ENCODE measurements at regions not wholly inside any gene's neighbourhood (a gene's known extent, or its start where the extent isn't known, plus 50 kb on each side); places are given as distances from the start of the nearest gene placed in this dataset.

DNA sequence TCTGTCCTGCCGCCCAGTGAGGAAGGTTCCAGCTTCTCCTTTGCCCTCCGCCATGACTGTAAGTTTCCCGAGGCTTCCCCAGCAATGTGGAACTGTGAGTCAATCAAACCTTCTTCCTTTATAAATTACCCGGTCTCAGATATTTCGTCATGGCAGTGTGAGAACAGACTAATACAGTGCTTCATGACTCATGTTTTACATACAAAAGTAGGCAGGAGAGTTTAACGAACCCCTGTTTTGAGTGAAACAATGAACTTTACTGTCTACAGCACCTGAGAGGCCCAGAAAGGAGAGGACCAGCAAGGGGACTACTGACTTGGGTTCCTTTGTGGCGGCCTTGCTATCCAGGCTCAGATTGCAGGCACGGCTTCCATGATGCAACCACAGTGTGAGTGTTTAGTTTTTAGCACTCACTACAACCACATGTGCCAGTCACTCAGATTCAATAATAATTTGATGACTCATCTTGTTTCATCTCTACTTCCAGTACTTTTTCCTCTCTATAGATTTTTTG is 139.1 kb upstream of the CLINT1 start:
- Histone ChIP-seq H3K36me3 (ENCODE audit: control insufficient read depth in 1 of 2, insufficient read depth in 2 of 2, low read depth in 1 of 2, low read length in 2 of 2) (no peaks in the 10 kb centered on the region), H2AK5ac (ENCODE audit: low read length, severe bottlenecking) (no peak overlapping the region), H3K4me1 (ENCODE audit: control insufficient read depth, insufficient read depth, low read depth, low read length) (no peaks in the 10 kb centered on the region), H3K79me1 (replicated peaks; ENCODE audit: low read length, poor library complexity, severe bottlenecking) (no peaks in the 10 kb centered on the region), H4K8ac (ENCODE audit: low read length) (no peak overlapping the region), H3K4me2 (ENCODE audit: low read length, poor library complexity, severe bottlenecking) (no peak overlapping the region), H3K4me3 (ENCODE audit: insufficient read depth in 1 of 2, low read depth in 1 of 2, low read length in 2 of 2) (no peak overlapping the region), H4K91ac (ENCODE audit: low read length) (no peak overlapping the region), H2BK15ac (ENCODE audit: low read depth, poor library complexity, severe bottlenecking) (no peak overlapping the region), H2BK5ac (ENCODE audit: low read depth, low read length, poor library complexity, severe bottlenecking) (no peak overlapping the region), H3K4ac (ENCODE audit: low read depth in 1 of 2, low read length in 2 of 2) (no peak overlapping the region), H3K18ac (ENCODE audit: low read depth in 1 of 2, low read length in 2 of 2) (no peak overlapping the region), H3K9me3 (ENCODE audit: control insufficient read depth, low read length) (no peaks in the 10 kb centered on the region), H3K14ac (ENCODE audit: low read length in 2 of 2) (no peak overlapping the region), H3K27ac (ENCODE audit: low read length, poor library complexity, severe bottlenecking) (no peak overlapping the region), H3K27me3 (ENCODE audit: control insufficient read depth in 1 of 2, insufficient read depth in 1 of 2, low read length in 2 of 2) (no peaks in the 10 kb centered on the region), H2BK120ac (ENCODE audit: low read depth, low read length) (no peak overlapping the region), H2BK12ac (ENCODE audit: low read length in 2 of 2) (no peak overlapping the region), H2AFZ (ENCODE audit: low read depth, low read length) (no peak overlapping the region), H3K23ac (ENCODE audit: low read length in 2 of 2) (no peak overlapping the region), H3K9ac (ENCODE audit: low read length) (no peak overlapping the region)
- WGBS, result 87% methylated on average over 7 of the region's 8 CpGs
- DNase-seq, result peak; percentile 20

GRCh38 chr5:157994906-157995519 is 136.1 kb upstream of the CLINT1 start:
- Histone ChIP-seq H3K4me1 (ENCODE audit: control insufficient read depth, insufficient read depth, low read depth, low read length) (no peaks in the 10 kb centered on the region), H4K91ac (ENCODE audit: low read length) (no peak overlapping the region), H3K79me1 (replicated peaks; ENCODE audit: low read length, poor library complexity, severe bottlenecking) (no peaks in the 10 kb centered on the region), H3K4me3 (ENCODE audit: insufficient read depth in 1 of 2, low read depth in 1 of 2, low read length in 2 of 2) (no peak overlapping the region), H3K27me3 (ENCODE audit: control insufficient read depth in 1 of 2, insufficient read depth in 1 of 2, low read length in 2 of 2) (no peaks in the 10 kb centered on the region), H2BK120ac (ENCODE audit: low read depth, low read length) (no peak overlapping the region), H3K14ac (ENCODE audit: low read length in 2 of 2) (no peak overlapping the region), H2BK15ac (ENCODE audit: low read depth, poor library complexity, severe bottlenecking) (no peak overlapping the region), H4K8ac (ENCODE audit: low read length) (no peak overlapping the region), H3K9me3 (ENCODE audit: control insufficient read depth, low read length) (no peaks in the 10 kb centered on the region), H2AK5ac (ENCODE audit: low read length, severe bottlenecking) (no peak overlapping the region), H3K4ac (ENCODE audit: low read depth in 1 of 2, low read length in 2 of 2) (no peak overlapping the region), H3K23ac (ENCODE audit: low read length in 2 of 2) (no peak overlapping the region), H2BK5ac (ENCODE audit: low read depth, low read length, poor library complexity, severe bottlenecking) (no peak overlapping the region), H3K9ac (ENCODE audit: low read length) (no peak overlapping the region), H3K27ac (ENCODE audit: low read length, poor library complexity, severe bottlenecking) (no peak overlapping the region), H3K36me3 (ENCODE audit: control insufficient read depth in 1 of 2, insufficient read depth in 2 of 2, low read depth in 1 of 2, low read length in 2 of 2) (no peaks in the 10 kb centered on the region), H2AFZ (ENCODE audit: low read depth, low read length) (peak overlapping the region; percentile 81), H2BK12ac (ENCODE audit: low read length in 2 of 2) (no peak overlapping the region), H3K4me2 (ENCODE audit: low read length, poor library complexity, severe bottlenecking) (peak overlapping the region; percentile 28), H3K18ac (ENCODE audit: low read depth in 1 of 2, low read length in 2 of 2) (no peak overlapping the region)
- peak; percentile 66 for DNase-seq
- 19% methylated on average over 8 of the region's 8 CpGs for WGBS

- WGBS, result 91% methylated on average over 5 of the region's 6 CpGs
- Histone ChIP-seq H2AK5ac (ENCODE audit: low read length, severe bottlenecking) (no peak overlapping the region), H2BK120ac (ENCODE audit: low read depth, low read length) (no peak overlapping the region), H2BK12ac (ENCODE audit: low read length in 2 of 2) (no peak overlapping the region), H3K27ac (ENCODE audit: low read length, poor library complexity, severe bottlenecking) (no peak overlapping the region), H4K91ac (ENCODE audit: low read length) (no peak overlapping the region), H3K27me3 (ENCODE audit: control insufficient read depth in 1 of 2, insufficient read depth in 1 of 2, low read length in 2 of 2) (peaks cover 0 to 3% of the 10 kb centered on the region in 2 experiments), H2AFZ (ENCODE audit: low read depth, low read length) (no peak overlapping the region), H3K23ac (ENCODE audit: low read length in 2 of 2) (no peak overlapping the region), H3K9me3 (ENCODE audit: control insufficient read depth, low read length) (no peaks in the 10 kb centered on the region), H3K9ac (ENCODE audit: low read length) (no peak overlapping the region), H3K14ac (ENCODE audit: low read length in 2 of 2) (no peak overlapping the region), H3K36me3 (ENCODE audit: control insufficient read depth in 1 of 2, insufficient read depth in 2 of 2, low read depth in 1 of 2, low read length in 2 of 2) (no peaks in the 10 kb centered on the region), H2BK5ac (ENCODE audit: low read depth, low read length, poor library complexity, severe bottlenecking) (no peak overlapping the region), H3K4me2 (ENCODE audit: low read length, poor library complexity, severe bottlenecking) (no peak overlapping the region), H2BK15ac (ENCODE audit: low read depth, poor library complexity, severe bottlenecking) (no peak overlapping the region), H3K79me1 (replicated peaks; ENCODE audit: low read length, poor library complexity, severe bottlenecking) (no peaks in the 10 kb centered on the region), H3K4me1 (ENCODE audit: control insufficient read depth, insufficient read depth, low read depth, low read length) (no peaks in the 10 kb centered on the region), H3K4ac (ENCODE audit: low read depth in 1 of 2, low read length in 2 of 2) (no peak overlapping the region), H3K4me3 (ENCODE audit: insufficient read depth in 1 of 2, low read depth in 1 of 2, low read length in 2 of 2) (no peak overlapping the region), H4K8ac (ENCODE audit: low read length) (no peak overlapping the region), H3K18ac (ENCODE audit: low read depth in 1 of 2, low read length in 2 of 2) (no peak overlapping the region)
- no peak for DNase-seq
Measured at GRCh38 chr5:157993986-157994691, 135.2 kb upstream of the CLINT1 start.

DNA sequence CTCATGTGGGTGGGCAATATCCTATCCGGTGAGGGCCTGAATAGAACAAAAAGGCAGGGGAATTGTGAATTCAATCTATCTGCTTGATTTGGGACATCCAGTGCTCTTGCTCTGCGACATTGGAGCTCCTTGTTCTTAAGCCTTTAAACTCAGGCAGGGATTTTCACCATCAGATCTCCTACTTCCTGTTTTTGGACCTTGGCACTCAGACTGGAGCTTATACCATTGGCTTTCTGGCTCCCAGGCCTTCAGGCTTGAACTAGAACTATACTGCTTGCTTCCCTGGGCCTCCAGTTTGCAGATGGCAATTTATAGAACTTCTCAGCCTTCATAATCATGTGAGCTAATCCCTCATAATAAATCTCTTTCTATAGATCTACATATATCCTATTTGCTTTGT is 134.3 kb upstream of the CLINT1 start:
- no peak overlapping the region for H2AK5ac ChIP-seq (ENCODE audit: low read length, severe bottlenecking)
- H3K4me2 ChIP-seq (ENCODE audit: low read length, poor library complexity, severe bottlenecking), result no peak overlapping the region
- no peak for DNase-seq
- H3K4me1 ChIP-seq (ENCODE audit: control insufficient read depth, insufficient read depth, low read depth, low read length), result no peaks in the 10 kb centered on the region
- H4K91ac ChIP-seq (ENCODE audit: low read length), result no peak overlapping the region
- H3K14ac ChIP-seq (ENCODE audit: low read length in 2 of 2), result no peak overlapping the region
- H3K36me3 ChIP-seq (ENCODE audit: control insufficient read depth in 1 of 2, insufficient read depth in 2 of 2, low read depth in 1 of 2, low read length in 2 of 2), result no peaks in the 10 kb centered on the region
- H4K8ac ChIP-seq (ENCODE audit: low read length), result no peak overlapping the region
- no peak overlapping the region for H3K9ac ChIP-seq (ENCODE audit: low read length)
- no peak overlapping the region for H2BK5ac ChIP-seq (ENCODE audit: low read depth, low read length, poor library complexity, severe bottlenecking)
- H2AFZ ChIP-seq (ENCODE audit: low read depth, low read length), result no peak overlapping the region
- 94% methylated on average over 2 of the region's 2 CpGs for WGBS
- no peak overlapping the region for H2BK15ac ChIP-seq (ENCODE audit: low read depth, poor library complexity, severe bottlenecking)
- peaks cover 0 to 5% of the 10 kb centered on the region in 2 experiments for H3K27me3 ChIP-seq (ENCODE audit: control insufficient read depth in 1 of 2, insufficient read depth in 1 of 2, low read length in 2 of 2)
- no peak overlapping the region for H3K23ac ChIP-seq (ENCODE audit: low read length in 2 of 2)
- H3K4ac ChIP-seq (ENCODE audit: low read depth in 1 of 2, low read length in 2 of 2), result no peak overlapping the region
- H3K27ac ChIP-seq (ENCODE audit: low read length, poor library complexity, severe bottlenecking), result no peak overlapping the region
- no peaks in the 10 kb centered on the region for H3K9me3 ChIP-seq (ENCODE audit: control insufficient read depth, low read length)
- H3K79me1 ChIP-seq (replicated peaks; ENCODE audit: low read length, poor library complexity, severe bottlenecking), result no peaks in the 10 kb centered on the region
- H2BK120ac ChIP-seq (ENCODE audit: low read depth, low read length), result no peak overlapping the region
- no peak overlapping the region for H3K18ac ChIP-seq (ENCODE audit: low read depth in 1 of 2, low read length in 2 of 2)
- H3K4me3 ChIP-seq (ENCODE audit: insufficient read depth in 1 of 2, low read depth in 1 of 2, low read length in 2 of 2), result no peak overlapping the region
- no peak overlapping the region for H2BK12ac ChIP-seq (ENCODE audit: low read length in 2 of 2)

Data from mesenchymal stem cell (in vitro differentiated cells and primary cell).